ENCODE measurements at regions not wholly inside any gene's neighbourhood (a gene's known extent, or its start where the extent isn't known, plus 50 kb on each side); places are given as distances from the start of the nearest gene placed in this dataset.

GRCh38 chr11:127471662-127472061, 471.1 kb upstream of the KIRREL3 start:
- DNase-seq (ENCODE audit: extremely low read depth, low read depth, low spot score): no peak

DNA sequence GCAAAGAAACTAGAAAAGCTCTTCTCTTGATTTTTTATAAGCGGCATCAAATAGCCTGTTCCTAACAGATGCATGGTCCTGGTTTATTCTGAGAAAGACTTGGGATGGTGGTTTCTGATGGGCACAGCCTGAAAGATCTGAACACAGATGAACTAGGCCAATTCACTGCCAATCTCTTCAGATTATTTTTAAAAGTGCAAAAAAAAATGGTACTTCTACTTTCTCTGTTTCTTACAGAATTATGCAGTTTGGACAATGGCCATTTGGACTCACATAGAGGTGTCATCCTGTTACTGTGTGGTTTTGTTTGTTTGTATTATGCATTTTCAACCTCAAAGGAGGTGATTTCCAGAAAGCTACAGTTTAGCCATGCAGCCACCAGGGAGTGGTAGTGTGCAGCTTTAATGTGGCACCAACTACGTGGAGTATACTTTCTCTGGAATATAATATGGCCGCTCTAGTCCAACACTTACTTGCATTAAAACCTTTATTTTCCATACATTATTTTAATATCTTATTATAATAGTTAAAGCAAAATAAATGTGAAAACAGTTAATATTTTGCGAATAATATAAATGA, 469.8 kb upstream of the KIRREL3 start:
- no peak for DNase-seq (ENCODE audit: extremely low read depth, low read depth, low spot score)

DNA sequence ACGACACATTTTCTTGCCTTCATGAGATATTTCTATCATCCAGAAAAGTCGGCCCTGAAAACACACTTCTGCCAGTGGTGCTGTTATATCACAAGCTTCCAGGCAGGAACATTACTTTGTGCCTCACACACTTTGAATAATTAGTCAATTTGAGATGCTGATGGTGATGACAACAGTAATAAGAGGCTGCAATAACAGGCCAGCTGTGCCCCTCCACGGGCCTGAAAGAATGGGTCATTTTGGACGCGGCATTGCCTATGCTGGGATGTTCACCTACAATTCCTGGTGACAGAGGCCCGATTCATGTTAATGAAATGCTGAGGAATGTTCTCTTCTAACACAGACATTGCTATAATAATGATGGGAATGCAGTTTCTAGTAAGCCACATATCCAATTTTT, 463.8 kb upstream of the KIRREL3 start:
- DNase-seq (ENCODE audit: extremely low read depth, low read depth, low spot score): no peak

GRCh38 chr11:127462065-127462344, 461.4 kb upstream of the KIRREL3 start:
- DNase-seq (ENCODE audit: extremely low read depth, low read depth, low spot score): no peak

GRCh38 chr11:127461241-127462064, 460.9 kb upstream of the KIRREL3 start:
- no peak for DNase-seq (ENCODE audit: extremely low read depth, low read depth, low spot score)

- DNase-seq (ENCODE audit: extremely low read depth, low read depth, low spot score): no peak
Observed at GRCh38 chr11:127458561-127458960, 458.0 kb upstream of the KIRREL3 start.

DNA sequence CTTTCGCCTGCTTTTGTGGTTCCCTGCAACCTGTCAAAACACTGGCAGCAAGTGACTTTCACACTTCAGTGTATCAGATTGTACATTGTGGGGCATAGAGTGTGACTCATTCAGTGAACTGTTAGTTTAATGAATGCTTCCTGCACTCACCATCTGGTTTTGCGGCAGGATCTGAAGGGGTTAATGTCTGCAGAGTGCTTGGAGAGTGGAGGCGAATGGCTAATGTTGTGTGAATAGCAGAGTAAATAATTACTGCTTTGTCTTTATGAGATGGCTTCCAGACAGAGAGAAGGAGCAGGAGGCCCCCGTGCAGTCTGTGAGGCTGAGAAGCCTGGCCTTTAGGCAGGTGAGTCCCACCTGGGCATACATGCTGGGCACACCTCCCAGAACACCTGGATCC, 454.3 kb upstream of the KIRREL3 start:
- DNase-seq (ENCODE audit: extremely low read depth, low read depth, low spot score): no peak

- DNase-seq (ENCODE audit: extremely low read depth, low read depth, low spot score): no peak
Observed at GRCh38 chr11:127452533-127452932, 452.0 kb upstream of the KIRREL3 start.

GRCh38 chr11:127451861-127452260, 451.3 kb upstream of the KIRREL3 start:
- DNase-seq (ENCODE audit: extremely low read depth, low read depth, low spot score): no peak

DNA sequence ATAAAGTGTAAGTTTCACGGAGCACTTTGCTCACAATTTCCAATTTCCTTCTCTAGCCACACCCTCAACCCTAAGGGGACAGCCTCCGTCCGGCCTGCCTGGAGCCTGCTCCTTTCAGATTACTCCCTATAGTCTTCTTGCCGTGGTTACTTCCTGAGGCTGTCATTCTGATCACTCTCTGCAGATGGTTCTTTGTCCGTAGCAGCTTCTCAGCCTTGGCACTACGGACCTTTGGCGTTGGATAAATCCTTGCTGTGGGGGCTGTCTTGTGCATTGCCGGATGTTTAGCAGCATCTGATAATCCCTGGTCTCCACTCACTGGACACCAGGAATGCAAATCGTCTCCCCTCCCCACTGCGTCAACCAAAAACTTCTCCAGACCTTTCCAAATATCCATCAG, 447.5 kb upstream of the KIRREL3 start:
- no peak for DNase-seq (ENCODE audit: extremely low read depth, low read depth, low spot score)

DNA sequence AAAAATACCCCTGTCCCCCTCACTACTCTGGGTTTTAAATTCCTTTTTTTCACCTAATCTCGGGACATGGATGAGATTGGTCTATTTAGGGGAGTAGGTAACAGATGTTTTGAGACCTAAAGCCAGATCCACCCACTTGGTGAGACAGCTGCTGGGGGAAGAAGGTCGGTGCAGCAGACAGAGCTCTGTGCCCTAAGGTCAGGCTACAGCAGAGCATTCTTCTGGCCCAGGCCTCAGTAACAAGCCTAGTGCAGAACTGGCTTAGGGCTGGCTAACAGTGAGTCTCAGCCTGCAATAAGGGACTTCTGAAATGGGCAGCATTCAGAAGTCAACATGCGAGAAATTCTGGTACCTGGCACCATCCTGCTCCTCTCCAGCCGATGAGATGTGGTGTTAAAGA, 444.9 kb upstream of the KIRREL3 start:
- no peak for DNase-seq (ENCODE audit: extremely low read depth, low read depth, low spot score)

DNA sequence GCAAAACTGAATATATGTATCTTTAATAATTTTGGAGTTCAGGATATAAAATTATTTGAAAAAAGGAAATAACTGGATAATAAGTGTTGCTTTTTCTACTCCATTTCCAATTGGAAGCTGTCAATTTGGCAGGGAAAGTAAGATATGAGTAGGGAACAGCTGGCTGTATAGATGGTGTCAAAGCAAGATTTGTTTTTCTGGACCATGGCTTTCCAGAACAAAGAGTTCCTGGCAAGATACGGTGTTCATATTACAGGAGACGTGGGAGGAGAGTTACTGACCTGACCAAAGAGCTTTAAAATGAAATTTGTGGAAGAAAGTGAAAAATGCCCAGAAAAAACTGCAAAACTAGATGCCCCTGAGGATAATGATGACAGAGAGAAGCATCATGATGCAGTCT, 442.7 kb upstream of the KIRREL3 start:
- DNase-seq (ENCODE audit: extremely low read depth, low read depth, low spot score): no peak

DNA sequence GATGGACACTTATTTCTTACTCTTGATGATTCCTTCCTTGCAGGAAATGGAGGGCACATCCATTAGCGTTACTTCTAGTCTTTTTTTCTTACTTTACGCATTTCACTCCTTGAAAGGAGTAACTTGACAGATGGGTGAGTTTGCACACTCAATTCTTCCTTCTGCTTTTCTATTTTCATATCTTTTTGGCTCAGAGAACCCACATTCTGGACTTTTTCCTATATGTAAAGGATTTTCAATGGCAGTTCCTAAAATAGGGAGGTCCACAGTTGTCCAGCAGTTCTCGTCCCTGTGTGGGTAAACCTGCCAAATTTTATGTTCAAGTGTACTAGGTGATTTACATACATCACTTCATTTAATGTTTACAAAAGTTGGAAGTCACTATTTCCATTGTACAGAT, 440.0 kb upstream of the KIRREL3 start:
- no peak for DNase-seq (ENCODE audit: extremely low read depth, low read depth, low spot score)

DNA sequence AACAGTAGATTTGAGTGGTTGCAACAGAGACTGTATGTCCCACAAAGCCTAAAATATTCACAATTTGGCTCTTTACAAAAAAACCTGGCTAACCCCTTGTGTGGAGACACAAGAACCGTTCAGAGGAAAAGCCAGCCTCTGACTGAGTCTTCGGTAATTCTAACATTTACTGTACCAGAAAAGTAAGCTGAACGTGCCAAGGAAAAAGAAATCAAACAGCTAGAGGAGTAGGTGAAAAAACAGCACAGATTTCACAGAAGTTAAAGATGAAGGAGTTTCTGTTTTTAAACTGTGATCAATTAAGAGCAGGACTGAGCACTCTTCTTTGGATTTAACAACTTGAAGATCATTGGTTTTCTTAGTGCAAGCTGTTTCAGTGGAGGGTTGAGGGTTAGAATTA, 424.7 kb upstream of the KIRREL3 start:
- DNase-seq (ENCODE audit: extremely low read depth, low read depth, low spot score): no peak

DNA sequence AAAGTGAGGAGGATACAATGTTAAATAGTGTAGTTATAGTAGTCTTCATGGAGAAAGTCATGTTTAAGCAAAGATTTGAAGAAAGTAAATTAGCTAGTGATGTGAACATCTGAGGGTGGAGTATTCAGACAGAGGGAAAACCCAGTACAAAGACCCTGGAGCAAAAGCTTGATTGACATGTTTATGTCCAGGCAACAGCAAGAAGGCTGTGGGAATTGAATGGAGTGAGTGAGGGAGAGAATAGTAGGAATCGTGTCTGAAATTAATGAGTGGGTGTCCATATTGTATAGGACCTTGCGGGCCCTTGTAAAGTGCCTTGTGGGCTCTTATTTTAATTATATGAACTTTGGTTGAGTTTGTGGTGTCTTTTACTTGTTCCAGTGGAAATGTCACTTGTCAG, 424.1 kb upstream of the KIRREL3 start:
- no peak for DNase-seq (ENCODE audit: extremely low read depth, low read depth, low spot score)

- DNase-seq (ENCODE audit: extremely low read depth, low read depth, low spot score): no peak
Observed at GRCh38 chr11:127420139-127420538, 419.6 kb upstream of the KIRREL3 start.

- DNase-seq (ENCODE audit: extremely low read depth, low read depth, low spot score): no peak
Observed at GRCh38 chr11:127412722-127413380, 412.3 kb upstream of the KIRREL3 start.

DNA sequence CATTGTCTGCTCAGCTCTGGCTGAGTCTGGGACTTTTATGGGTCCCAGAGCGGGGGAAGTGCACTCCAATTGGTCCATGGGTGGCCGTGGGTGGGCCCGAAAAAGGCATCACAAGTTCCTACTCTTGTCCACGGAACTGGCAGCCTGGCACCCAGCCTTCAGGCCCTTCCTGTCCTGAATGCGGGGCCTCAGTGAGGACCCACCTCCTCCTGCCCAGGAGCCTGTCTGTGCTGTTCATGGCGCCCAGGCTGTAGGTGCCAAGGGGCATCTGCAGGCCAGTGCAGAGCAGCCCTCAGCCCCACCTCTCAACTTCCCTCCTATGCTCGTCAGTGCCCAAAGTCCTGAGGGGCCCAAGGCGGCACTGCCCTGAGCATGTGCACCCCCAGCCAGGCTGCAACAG, 411.7 kb upstream of the KIRREL3 start:
- DNase-seq (ENCODE audit: extremely low read depth, low read depth, low spot score): no peak

DNA sequence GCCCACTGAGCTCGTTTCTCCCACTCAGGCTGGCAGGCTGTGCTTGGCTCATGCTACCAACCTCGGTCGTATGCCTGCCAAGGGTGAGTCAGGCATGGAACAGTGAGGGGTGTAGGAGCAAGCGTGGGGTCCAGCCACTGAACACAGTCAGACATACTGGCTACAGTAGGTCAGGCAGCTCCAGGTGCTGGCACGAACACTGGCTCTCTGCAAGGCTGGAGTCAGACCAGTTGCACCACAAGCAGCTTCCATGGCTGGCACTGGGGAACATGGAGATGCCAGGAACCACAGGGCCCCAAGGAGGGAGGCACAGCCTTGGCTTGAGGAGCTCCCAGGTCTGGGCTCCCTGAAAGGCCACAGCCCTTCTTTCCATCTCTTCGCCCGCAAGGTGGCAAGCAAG, 410.7 kb upstream of the KIRREL3 start:
- DNase-seq (ENCODE audit: extremely low read depth, low read depth, low spot score): no peak

DNA sequence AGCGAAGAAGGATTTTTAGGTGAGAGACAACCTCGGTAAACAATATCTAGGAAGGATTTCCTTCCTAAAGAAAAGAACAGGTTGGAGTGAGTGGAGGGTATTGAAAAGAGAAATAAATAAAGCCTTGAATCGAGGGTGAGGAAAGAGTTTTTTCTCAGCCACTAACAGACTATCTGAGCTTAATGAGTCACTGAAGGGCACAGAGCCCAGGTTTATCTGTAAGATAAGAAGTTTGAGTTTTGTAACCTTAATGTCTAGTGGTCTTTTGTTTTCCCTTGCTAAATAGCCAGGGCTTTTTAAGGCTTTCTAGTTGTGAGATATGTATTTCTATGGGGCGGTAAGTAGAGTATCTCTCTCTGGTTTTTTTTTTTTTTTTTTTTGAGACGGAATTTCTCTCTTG, 394.5 kb upstream of the KIRREL3 start:
- no peak for DNase-seq (ENCODE audit: extremely low read depth, low read depth, low spot score)

GRCh38 chr11:127393460-127393997, 393.0 kb upstream of the KIRREL3 start:
- no peak for DNase-seq (ENCODE audit: extremely low read depth, low read depth, low spot score)

- DNase-seq (ENCODE audit: extremely low read depth, low read depth, low spot score): no peak
Observed at GRCh38 chr11:127392575-127392974, 392.0 kb upstream of the KIRREL3 start.
